Ascending aorta (tissue), 2 donors: ENCODE measurements at regions not wholly inside any gene's neighbourhood (a gene's known extent, or its start where the extent isn't known, plus 50 kb on each side); places are given as distances from the start of the nearest gene placed in this dataset.

Source experiments
- DNase-seq, 2 donors: peaks; one replicate each; pipeline ENCODE4 v3.0.0-alpha.2; 2019; ENCODE audit warnings: low spot score in 2 of 2
- H3K27ac ChIP-seq, 2 donors: fragments of 200-600 bp; sonication (generic); one replicate each; pipeline ENCODE4 v1.5.1; 2016 to 2017; ENCODE audit warnings: mild to moderate bottlenecking in 1 of 2
- H3K27me3 ChIP-seq: fragments of 200-600 bp; sonication (generic); one replicate; pipeline ENCODE4 v1.5.1; 2017
- H3K36me3 ChIP-seq, 2 donors: fragments of 200-600 bp; sonication (generic); one replicate each; pipeline ENCODE4 v1.5.1; 2016
- H3K4me1 ChIP-seq, 2 donors: fragments of 200-600 bp; sonication (generic); one replicate each; pipeline ENCODE4 v1.5.1; 2016 to 2017; ENCODE audit warnings: mild to moderate bottlenecking in 1 of 2
- H3K4me3 ChIP-seq, 2 donors: fragments of 200-600 bp; sonication (generic); one replicate each; pipeline ENCODE4 v1.5.1; 2016 to 2017; ENCODE audit warnings: mild to moderate bottlenecking in 1 of 2
- H3K9me3 ChIP-seq, 2 donors: fragments of 200-600 bp; sonication (generic); one replicate each; pipeline ENCODE4 v1.5.1; 2016
- CTCF ChIP-seq, 3 experiments: fragments of 200-600 bp in 2 of 3; fragments of 450-650 bp in 1 of 3; sonication (generic) in 2 of 3; IDR thresholded peaks; one replicate each; pipeline ENCODE4 v1.5.1; 2016 to 2019; ENCODE audit warnings: antibody characterized with exemption in 3 of 3, mild to moderate bottlenecking in 1 of 3, moderate library complexity in 1 of 3
- intact Hi-C: fragments of 100-400 bp; cut with DNase I; formaldehyde crosslinking; loops from one replicate; pipeline ENCODE4 v1.15.1; 2023

GRCh38 chr1:239555350-239555749 is 169.0 kb downstream of the CHRM3 start:
- no peaks in the 10 kb centered on the region for H3K9me3 ChIP-seq
- H3K36me3 ChIP-seq, result no peaks in the 10 kb centered on the region
- intact Hi-C loops, result no loop called here
- no peak for TF ChIP-seq CTCF (IDR thresholded peaks at IDR 0.05)
- no peak for DNase-seq
- H3K27ac ChIP-seq, result no peak overlapping the region
- H3K4me1 ChIP-seq, result no peaks in the 10 kb centered on the region
- H3K4me3 ChIP-seq, result no peak overlapping the region
- no peaks in the 10 kb centered on the region for H3K27me3 ChIP-seq

- H3K4me1 ChIP-seq, result no peaks in the 10 kb centered on the region
- no peaks in the 10 kb centered on the region for H3K27me3 ChIP-seq
- no peak for DNase-seq
- no peak for TF ChIP-seq CTCF (IDR thresholded peaks at IDR 0.05)
- no peaks in the 10 kb centered on the region for H3K9me3 ChIP-seq
- intact Hi-C loops, result no loop called here
- H3K27ac ChIP-seq, result no peak overlapping the region
- no peaks in the 10 kb centered on the region for H3K36me3 ChIP-seq
- no peak overlapping the region for H3K4me3 ChIP-seq
These were observed 172.2 kb downstream of the CHRM3 start for GRCh38 chr1:239558559-239558958.

GRCh38 chr1:239558991-239559390 is 172.6 kb downstream of the CHRM3 start:
- DNase-seq, result no peak
- no peak for TF ChIP-seq CTCF (IDR thresholded peaks at IDR 0.05)
- Histone ChIP-seq H3K4me1 (no peaks in the 10 kb centered on the region), H3K27me3 (no peaks in the 10 kb centered on the region), H3K36me3 (no peaks in the 10 kb centered on the region), H3K27ac (no peak overlapping the region), H3K9me3 (no peaks in the 10 kb centered on the region), H3K4me3 (no peak overlapping the region)
- intact Hi-C loops, result no loop called here

GRCh38 chr1:239560921-239561320 is 174.6 kb downstream of the CHRM3 start:
- Histone ChIP-seq H3K27me3 (no peaks in the 10 kb centered on the region), H3K36me3 (no peaks in the 10 kb centered on the region), H3K4me3 (no peak overlapping the region), H3K27ac (no peak overlapping the region), H3K4me1 (no peaks in the 10 kb centered on the region), H3K9me3 (no peaks in the 10 kb centered on the region)
- no peak for DNase-seq
- intact Hi-C loops, result no loop called here
- TF ChIP-seq CTCF (IDR thresholded peaks at IDR 0.05), result no peak

GRCh38 chr1:239562095-239562494 is 175.7 kb downstream of the CHRM3 start:
- Histone ChIP-seq H3K27ac (no peak overlapping the region), H3K4me3 (no peak overlapping the region), H3K27me3 (no peaks in the 10 kb centered on the region), H3K4me1 (no peaks in the 10 kb centered on the region), H3K36me3 (no peaks in the 10 kb centered on the region), H3K9me3 (no peaks in the 10 kb centered on the region)
- no peak for DNase-seq
- TF ChIP-seq CTCF (IDR thresholded peaks at IDR 0.05), result no peak
- intact Hi-C loops, result no loop called here

GRCh38 chr1:239563681-239564080 is 177.3 kb downstream of the CHRM3 start:
- DNase-seq, result no peak
- Histone ChIP-seq H3K27ac (no peak overlapping the region), H3K36me3 (no peaks in the 10 kb centered on the region), H3K9me3 (no peaks in the 10 kb centered on the region), H3K4me1 (no peaks in the 10 kb centered on the region), H3K27me3 (no peaks in the 10 kb centered on the region), H3K4me3 (no peak overlapping the region)
- intact Hi-C loops, result no loop called here
- no peak for TF ChIP-seq CTCF (IDR thresholded peaks at IDR 0.05)
